GM18508 (cell line): ENCODE measurements at regions not wholly inside any gene's neighbourhood (a gene's known extent, or its start where the extent isn't known, plus 50 kb on each side); places are given as distances from the start of the nearest gene placed in this dataset.
"Not testable (repeated sequence)": the region's sequence is repeated elsewhere in the genome, so short reads cannot be mapped to it uniquely, and the experiment has no call there.

Experiments used
- ATAC-seq: cut with Tn5 transposase; IDR thresholded peaks from one replicate; pipeline ENCODE4 v1.9.1; 2021; ENCODE audit warnings: moderate number of reproducible peaks; ENCODE audit not compliant: insufficient read depth, unreplicated experiment

- no peak for ATAC-seq
Observed at GRCh38 chr21:28336314-28336713, 656.4 kb downstream of the LTN1 start.

DNA sequence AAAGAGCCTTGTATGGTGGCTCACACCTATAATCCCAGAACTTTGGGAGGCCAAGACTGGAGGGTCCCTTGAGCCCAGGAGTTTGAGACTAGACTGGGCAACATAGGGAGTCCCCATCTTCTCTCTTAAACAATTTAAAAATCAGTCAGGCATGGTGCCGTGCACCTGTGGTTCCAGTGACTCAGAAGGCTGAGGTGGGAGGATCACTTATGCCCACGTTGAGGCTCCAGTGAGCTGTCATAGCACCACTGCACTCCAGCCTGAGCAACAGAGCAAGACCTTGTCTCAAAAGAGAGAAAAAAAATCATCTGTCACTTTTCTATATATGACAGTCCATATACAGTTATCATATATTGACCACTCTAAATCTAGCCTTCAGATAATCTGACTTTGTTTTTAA lies 658.3 kb downstream of the LTN1 start:
- ATAC-seq, result no peak

- no peak for ATAC-seq
Observed at GRCh38 chr21:28333578-28334075, 659.0 kb downstream of the LTN1 start.

DNA sequence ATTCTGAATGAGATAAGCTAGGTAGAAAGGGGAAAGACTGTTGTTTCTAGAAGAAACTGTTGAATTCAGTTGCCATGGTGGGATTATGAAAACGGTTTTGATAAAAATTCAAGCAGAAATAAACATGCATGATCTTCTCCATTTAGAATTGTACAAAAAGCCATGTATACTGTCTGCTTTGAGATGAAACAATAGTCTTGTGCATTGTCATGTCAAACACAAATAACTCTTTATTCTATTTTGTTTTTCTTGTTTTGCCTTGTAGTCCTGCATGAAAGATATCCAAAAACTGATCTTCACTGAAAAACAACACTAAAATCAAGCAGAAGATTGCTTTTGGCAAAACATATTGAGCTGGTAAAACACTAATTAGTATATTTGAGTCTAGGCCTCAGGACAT lies 659.9 kb downstream of the LTN1 start:
- no peak for ATAC-seq

DNA sequence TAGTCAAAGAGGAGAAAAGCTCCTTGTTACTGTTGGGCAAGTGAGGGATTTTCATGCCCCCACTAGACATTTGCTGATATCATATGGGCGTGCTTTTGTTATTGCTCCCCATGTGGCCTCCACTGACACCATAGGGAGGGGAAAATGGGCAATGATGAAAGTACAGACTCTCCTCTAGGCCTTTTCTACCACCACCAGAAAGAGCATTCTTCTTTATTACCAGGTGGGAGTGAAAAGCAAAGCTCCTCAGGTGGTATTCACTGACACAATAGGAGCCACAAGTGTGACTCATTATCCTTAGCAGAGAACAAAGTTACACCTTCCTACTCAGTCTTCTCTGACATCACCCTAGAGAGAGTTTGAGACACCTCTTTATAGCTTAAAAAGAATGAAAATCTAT lies 667.1 kb downstream of the LTN1 start:
- no peak for ATAC-seq

- ATAC-seq, result no peak
Observed at GRCh38 chr21:28324690-28325089, 668.0 kb downstream of the LTN1 start.

GRCh38 chr21:28317177-28317950 lies 675.3 kb downstream of the LTN1 start:
- ATAC-seq, result no peak

GRCh38 chr21:28311411-28312190 lies 681.1 kb downstream of the LTN1 start:
- ATAC-seq, result no peak

DNA sequence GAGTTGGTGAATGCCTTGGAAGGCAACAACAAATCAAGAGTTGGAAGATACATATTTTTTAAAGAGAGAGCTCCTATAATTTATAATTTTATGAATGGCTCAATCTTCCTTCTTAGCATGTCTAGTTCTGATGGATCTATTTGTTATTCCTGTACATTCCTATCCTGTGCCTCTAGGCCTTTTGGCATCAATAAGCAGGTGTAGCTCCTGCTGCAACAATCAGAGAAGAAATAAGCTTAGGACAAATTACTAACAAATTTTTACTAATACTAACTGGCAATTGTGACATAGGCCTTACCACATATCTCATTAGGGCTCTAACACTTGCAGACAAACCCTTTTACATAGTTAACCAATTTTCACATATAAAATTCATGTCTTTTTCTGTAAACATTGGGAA lies 682.0 kb downstream of the LTN1 start:
- no peak for ATAC-seq

DNA sequence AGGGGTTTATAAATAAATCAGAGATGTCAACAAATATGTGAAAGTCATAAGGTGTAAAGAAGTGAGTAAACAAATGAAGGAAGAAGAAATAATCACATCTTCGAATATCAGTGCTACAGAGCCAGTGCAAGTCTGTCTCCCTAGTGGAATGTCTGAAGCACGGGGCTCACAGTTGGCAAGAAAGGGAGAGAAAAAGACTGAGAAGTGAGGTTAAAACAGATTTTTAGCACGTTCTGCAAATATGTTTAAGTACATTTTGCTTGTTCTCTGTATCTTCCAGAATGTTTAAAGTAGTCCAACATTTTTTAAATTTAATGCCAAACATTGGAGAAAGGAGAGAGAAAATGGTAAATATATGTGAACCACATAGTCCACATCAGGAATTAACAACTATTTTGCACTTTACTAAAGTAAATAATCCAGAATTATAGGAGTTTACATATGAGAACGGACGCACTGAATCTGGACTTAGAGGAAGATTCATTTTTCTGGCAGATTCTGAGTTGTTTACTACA lies 682.4 kb downstream of the LTN1 start:
- ATAC-seq, result no peak

DNA sequence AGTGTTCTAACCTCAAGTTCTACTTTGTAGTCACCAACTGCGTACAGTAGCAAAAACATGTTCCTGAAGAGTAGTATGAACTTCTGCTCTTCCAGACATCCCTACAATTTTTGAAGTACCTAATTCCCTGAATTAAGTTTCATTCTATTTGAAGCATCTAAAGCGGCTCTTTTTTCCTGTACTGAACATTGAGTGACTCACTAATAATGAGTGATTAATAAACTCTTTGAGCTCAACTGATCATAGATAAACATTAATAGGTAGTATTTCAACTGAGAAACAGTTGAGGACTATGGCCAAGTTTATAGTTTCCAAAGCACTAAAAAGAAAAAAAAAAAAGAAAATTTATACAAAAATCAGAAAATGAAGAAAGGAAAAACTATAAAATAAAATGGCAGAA lies 683.1 kb downstream of the LTN1 start:
- ATAC-seq, result no peak

DNA sequence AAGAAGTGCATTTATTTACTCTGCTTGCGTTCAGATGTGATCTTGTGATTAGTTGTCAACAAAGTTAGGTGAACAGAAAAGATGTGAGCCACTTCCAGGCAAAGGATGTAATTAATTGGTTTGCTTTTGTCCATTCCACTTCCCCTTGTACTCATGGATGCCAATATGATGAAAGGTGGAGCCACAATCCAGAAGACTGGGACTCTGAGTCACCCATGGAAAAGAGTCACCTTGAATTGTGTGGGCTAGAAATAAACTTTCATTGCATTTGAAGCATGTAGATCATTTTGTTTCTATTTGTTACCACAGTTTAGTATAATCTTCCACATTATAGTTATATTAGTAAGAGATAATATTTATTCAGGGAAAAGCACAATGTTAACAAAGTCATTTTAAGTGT lies 684.2 kb downstream of the LTN1 start:
- ATAC-seq, result no peak

GRCh38 chr21:28299946-28300345 lies 692.7 kb downstream of the LTN1 start:
- ATAC-seq, result no peak

DNA sequence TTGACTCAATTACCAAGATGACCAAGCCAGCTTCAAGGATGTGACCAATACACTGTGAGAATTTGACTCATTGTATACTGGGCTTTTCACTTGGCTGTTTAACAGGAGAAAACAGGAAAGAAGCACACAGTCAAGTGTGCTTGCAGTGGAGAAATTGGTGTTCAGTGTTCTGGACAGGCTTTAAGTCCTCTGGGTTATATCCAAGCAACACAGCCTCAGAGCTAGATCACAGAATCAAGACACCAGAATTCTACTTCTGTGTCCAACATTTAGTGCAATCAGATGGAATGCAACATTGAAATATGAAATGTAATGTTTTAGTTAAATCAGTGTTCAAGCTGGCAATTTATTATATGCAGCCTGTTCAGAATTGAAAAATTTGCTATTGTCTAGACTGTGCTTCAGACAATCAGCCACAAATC lies 694.4 kb downstream of the LTN1 start:
- no peak for ATAC-seq

DNA sequence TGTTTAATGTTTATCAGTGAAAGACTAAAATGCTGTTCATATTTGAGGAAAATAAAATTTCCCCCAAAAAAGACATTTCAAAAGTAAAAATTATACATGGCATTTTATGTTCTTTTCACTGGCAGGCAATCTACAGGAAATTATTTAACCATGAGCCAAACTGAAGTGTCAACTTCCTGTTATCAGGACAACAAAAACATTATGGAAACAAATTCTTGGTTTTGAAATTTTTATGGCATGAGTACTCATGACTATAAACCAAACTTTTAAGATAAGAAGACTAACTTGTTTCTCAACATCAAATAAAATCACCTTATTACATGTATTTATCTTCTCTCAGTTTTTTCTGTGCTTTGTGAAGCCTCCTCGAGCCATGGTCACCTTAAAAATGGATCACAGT lies 698.6 kb downstream of the LTN1 start:
- no peak for ATAC-seq

DNA sequence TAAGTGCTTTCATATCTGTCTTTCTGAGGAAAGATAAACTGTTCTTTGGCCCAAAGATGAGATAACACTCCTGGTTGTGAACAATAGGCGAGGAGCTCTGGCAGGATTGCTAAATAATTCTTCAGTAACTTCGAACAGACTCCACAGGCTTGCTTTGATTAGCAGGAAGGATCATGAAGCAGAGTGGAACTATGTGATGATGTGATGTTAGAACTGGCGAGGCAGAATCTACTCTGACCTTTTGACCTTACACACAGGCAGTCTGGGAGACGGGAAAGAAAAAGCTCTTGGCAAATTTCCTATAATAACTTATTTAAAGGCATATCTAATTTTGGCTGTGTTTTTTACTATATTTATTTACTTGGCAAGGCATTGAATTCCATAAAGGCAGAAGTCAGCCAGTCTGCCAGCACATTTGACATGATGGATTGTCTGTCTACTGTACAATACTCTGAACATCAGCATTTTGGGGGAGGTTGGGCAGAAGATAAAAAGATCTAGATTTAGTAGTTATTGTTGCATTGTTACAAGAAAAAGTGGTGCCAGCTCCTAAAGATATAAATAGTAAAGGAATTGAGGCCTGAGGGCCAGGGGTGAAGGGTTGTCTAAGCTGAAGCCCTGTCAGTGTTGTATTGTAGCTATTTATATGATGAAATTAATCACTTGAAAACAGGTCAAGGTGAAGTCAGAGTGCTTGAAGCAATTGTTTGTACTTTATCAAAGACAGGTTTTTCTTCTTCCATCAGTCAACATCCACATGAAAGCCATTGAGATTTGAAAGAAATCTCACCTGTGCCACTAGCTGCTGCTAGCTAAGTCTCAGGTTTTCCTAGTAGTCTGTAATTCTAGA lies 708.8 kb downstream of the LTN1 start:
- no peak for ATAC-seq

DNA sequence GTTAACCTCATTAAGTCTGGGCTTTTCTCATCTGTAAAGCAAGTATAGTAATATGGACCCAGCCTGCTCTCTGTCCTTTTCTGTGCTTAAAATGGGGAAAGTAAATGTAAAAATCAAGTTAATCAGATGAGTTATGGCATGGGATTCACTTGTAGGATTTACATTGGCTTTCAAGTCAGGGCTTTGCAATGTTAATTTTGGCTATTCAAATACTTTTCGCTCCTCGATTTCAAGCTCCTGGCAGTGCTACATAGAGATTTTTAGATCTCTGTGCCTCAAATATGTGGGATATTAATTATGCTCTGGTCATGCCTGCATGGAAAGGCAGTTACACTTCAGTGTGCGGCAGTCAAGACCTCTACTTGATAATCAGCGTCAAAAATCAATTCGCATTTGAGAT lies 709.8 kb downstream of the LTN1 start:
- ATAC-seq, result no peak

- not testable (repeated sequence) for ATAC-seq
Observed at GRCh38 chr21:28281357-28281756, 711.3 kb downstream of the LTN1 start.

GRCh38 chr21:28280611-28281010 lies 712.1 kb downstream of the LTN1 start:
- no peak for ATAC-seq

- ATAC-seq, result no peak
Observed at GRCh38 chr21:28277324-28277723, 715.4 kb downstream of the LTN1 start.
